Fibroblast of lung (primary cell): ENCODE measurements at regions not wholly inside any gene's neighbourhood (a gene's known extent, or its start where the extent isn't known, plus 50 kb on each side); places are given as distances from the start of the nearest gene placed in this dataset.

Experiments used
- DNase-seq, 2 donors: peaks; one replicate each; pipeline versions ENCODE4 v3.0.0 to v3.0.0-alpha.2; 2010; ENCODE audit warnings: low read depth in 2 of 2
- H2AFZ ChIP-seq: 2 replicates; pipeline ENCODE4 v1.5.1; 2012; ENCODE audit warnings: low read length, control low read depth, inconsistent platforms
- H3K27ac ChIP-seq: 2 replicates; pipeline ENCODE4 v1.5.1; 2011; ENCODE audit warnings: low read length, control low read depth; ENCODE audit not compliant: insufficient read depth
- H3K27me3 ChIP-seq: 2 replicates; pipeline ENCODE4 v1.5.1; 2011; ENCODE audit warnings: mild to moderate bottlenecking, low read length; ENCODE audit not compliant: control insufficient read depth, insufficient read depth
- H3K36me3 ChIP-seq: 2 replicates; pipeline ENCODE4 v1.5.1; 2011; ENCODE audit warnings: low read length; ENCODE audit not compliant: control insufficient read depth, insufficient read depth
- H3K4me1 ChIP-seq: 2 replicates; pipeline ENCODE4 v1.5.1; 2011; ENCODE audit warnings: low read length; ENCODE audit not compliant: control insufficient read depth, insufficient read depth; ENCODE audit errors: extremely low read depth
- H3K4me2 ChIP-seq: 2 replicates; pipeline ENCODE4 v1.5.1; 2011; ENCODE audit warnings: low read length, control low read depth; ENCODE audit not compliant: insufficient read depth; ENCODE audit errors: extremely low read depth
- H3K4me3 ChIP-seq, 4 experiments: fragments of 200-600 bp in 1 of 4; sonication (generic) in 1 of 4; replicated peaks in 1 of 4; 2 replicates each; pipeline ENCODE4 v1.5.1; 2011 to 2016; ENCODE audit warnings: low read length in 4 of 4, low read depth in 3 of 4, mild to moderate bottlenecking in 3 of 4, control low read depth in 2 of 4, inconsistent platforms in 1 of 4, mixed read lengths in 1 of 4; ENCODE audit not compliant: insufficient read depth in 1 of 4; ENCODE audit errors: control extremely low read depth in 1 of 4
- H3K79me2 ChIP-seq: 2 replicates; pipeline ENCODE4 v1.5.1; 2012; ENCODE audit warnings: mild to moderate bottlenecking, low read length, inconsistent platforms; ENCODE audit not compliant: control insufficient read depth, insufficient read depth
- H3K9ac ChIP-seq: 2 replicates; pipeline ENCODE4 v1.5.1; 2011; ENCODE audit warnings: mild to moderate bottlenecking, low read length, control low read depth; ENCODE audit not compliant: insufficient read depth
- H3K9me3 ChIP-seq: 2 replicates; pipeline ENCODE4 v1.5.1; 2012; ENCODE audit warnings: low read depth, low read length; ENCODE audit not compliant: control insufficient read depth, insufficient read depth
- H4K20me1 ChIP-seq: 2 replicates; pipeline ENCODE4 v1.5.1; 2011; ENCODE audit warnings: low read length; ENCODE audit not compliant: control insufficient read depth, insufficient read depth; ENCODE audit errors: extremely low read depth
- EZH2 ChIP-seq: IDR thresholded peaks from 2 replicates; pipeline ENCODE4 v1.5.1; 2012; ENCODE audit warnings: low read length, control low read depth, mild to moderate bottlenecking; ENCODE audit errors: missing control alignments
- TF ChIP-seq, protein P1 (sequence below), 2 donors: IDR thresholded peaks in 1 of 2; conservative IDR thresholded peaks in 1 of 2; 1 replicate in 1 of 2; 2 replicates in 1 of 2; pipeline ENCODE4 v1.5.1; 2011 to 2012; ENCODE audit warnings: low read length in 2 of 2, control low read depth in 1 of 2, inconsistent platforms in 1 of 2, low read depth in 1 of 2, mild to moderate bottlenecking in 1 of 2

DNA sequence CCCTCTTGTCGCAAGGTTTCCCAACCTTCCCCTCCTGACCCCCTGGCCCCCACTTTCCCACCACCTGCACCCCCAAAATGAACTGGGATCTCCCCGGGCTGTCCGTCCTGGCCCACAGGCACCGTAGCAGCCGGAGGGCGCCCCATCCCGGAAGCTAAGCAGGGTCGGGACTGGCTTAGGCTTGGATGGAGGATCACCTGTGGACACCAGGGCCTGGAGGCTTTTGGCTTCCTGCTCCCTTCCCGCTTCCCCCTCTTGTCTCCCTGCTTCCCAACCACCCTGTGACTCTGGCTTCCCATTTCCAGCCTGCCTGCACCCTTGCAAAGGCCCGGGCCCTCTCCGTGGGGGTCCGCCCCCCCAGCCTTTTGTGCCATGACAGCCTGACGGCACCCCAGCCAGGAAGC is 2291.3 kb downstream of the TP53TG3F start:
- Histone ChIP-seq H3K4me3 (no peak overlapping the region), H3K79me2 (no peaks in the 10 kb centered on the region), H3K9ac (no peak overlapping the region), H4K20me1 (no peaks in the 10 kb centered on the region), H3K4me1 (no peaks in the 10 kb centered on the region), H2AFZ (no peak overlapping the region), H3K27me3 (no peaks in the 10 kb centered on the region), H3K9me3 (no peaks in the 10 kb centered on the region), H3K36me3 (no peaks in the 10 kb centered on the region), H3K27ac (no peak overlapping the region), H3K4me2 (no peak overlapping the region)
- no peak for DNase-seq
- no peak for TF ChIP-seq EZH2
- TF ChIP-seq, protein P1, sequence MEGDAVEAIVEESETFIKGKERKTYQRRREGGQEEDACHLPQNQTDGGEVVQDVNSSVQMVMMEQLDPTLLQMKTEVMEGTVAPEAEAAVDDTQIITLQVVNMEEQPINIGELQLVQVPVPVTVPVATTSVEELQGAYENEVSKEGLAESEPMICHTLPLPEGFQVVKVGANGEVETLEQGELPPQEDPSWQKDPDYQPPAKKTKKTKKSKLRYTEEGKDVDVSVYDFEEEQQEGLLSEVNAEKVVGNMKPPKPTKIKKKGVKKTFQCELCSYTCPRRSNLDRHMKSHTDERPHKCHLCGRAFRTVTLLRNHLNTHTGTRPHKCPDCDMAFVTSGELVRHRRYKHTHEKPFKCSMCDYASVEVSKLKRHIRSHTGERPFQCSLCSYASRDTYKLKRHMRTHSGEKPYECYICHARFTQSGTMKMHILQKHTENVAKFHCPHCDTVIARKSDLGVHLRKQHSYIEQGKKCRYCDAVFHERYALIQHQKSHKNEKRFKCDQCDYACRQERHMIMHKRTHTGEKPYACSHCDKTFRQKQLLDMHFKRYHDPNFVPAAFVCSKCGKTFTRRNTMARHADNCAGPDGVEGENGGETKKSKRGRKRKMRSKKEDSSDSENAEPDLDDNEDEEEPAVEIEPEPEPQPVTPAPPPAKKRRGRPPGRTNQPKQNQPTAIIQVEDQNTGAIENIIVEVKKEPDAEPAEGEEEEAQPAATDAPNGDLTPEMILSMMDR (conservative IDR thresholded peaks at IDR 0.05 in 1 of 2, IDR thresholded peaks at IDR 0.05 in 1 of 2; ENCODE audit: low read depth in 1 of 2, low read length in 2 of 2) = no peak

DNA sequence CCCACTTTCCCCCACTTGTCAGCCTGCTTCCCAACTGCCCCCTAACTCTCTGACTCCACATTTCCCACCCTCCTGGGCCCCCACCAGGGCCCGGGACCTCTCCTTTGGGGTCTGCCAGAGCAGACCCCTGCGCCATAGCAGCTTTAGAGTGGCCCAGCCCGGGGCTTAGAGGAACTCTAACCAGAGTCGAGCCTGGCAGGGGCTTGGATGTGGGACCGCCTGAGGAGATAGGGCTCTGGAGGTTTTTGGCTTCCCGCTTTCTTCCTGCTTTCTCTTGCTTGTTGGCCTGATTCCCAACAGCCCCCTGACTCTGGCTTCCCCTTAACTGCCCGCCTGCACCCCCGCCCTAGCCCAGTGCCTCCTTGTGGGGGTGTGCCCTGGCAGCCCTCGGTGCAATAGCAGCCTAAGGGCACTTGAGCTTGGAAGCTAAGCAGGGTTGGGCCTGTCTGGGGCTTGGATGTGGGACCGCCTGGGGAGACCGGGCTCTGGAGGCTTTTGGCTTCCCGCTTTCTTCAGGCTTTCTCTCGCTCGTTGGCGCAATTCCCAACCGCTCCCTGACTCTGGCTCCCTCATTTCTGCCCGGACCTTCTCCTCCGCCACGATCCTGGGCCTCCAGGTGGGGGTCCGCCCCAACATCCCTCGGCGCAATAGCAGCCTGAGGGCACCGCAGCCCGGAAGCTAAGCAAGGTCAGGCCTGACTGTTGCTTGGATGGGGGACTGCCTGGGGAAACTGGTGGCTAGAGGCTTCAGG is 2292.0 kb downstream of the TP53TG3F start:
- Histone ChIP-seq H4K20me1 (no peaks in the 10 kb centered on the region), H3K9me3 (no peaks in the 10 kb centered on the region), H3K79me2 (no peaks in the 10 kb centered on the region), H3K4me1 (no peaks in the 10 kb centered on the region), H3K4me2 (no peak overlapping the region), H3K4me3 (no peak overlapping the region), H3K9ac (no peak overlapping the region), H2AFZ (no peak overlapping the region), H3K27ac (no peak overlapping the region), H3K36me3 (no peaks in the 10 kb centered on the region), H3K27me3 (no peaks in the 10 kb centered on the region)
- DNase-seq = no peak
- TF ChIP-seq, protein P1 (conservative IDR thresholded peaks at IDR 0.05 in 1 of 2, IDR thresholded peaks at IDR 0.05 in 1 of 2; ENCODE audit: low read depth in 1 of 2, low read length in 2 of 2) = no peak
- TF ChIP-seq EZH2 = no peak

DNA sequence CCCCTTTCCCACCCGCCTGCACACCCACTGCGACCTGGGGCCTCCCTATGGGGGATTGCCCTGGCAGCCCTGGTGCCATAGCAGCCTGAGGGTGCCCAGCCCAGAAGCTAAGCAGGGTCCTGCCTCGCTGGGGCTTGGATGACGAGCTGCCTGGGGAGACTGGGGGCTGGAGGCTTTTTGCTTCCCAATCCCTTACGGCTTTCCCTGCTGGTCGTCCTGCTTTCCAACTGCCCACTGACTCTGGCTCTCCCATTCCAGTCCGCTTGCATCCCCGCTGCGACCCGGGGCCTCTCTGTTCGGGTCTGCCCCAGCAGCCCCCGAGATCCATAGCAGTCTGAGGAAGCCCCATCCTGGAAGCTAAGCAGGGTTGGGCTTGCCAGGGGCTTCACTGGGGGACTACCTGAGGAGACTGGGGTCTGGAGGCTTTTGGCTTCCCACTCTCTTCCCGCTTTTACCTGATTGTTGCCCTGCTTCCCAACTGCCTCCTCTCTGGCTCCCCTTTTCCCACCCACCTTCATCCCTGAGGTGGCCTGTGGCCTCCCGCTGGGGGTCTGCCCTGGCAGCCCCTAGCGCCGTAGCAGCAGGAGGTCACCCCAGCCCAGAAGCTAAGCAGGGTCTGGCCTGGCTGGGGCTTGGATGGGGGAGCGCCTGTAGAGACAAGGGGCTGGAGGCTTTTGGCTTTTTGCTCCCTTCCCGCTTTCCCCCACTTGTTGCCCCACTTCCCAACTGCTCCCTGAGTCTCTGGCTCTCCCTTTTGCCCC is 2292.8 kb downstream of the TP53TG3F start:
- no peak for DNase-seq
- no peak overlapping the region for H3K4me3 ChIP-seq
- no peaks in the 10 kb centered on the region for H4K20me1 ChIP-seq
- H3K9me3 ChIP-seq = no peaks in the 10 kb centered on the region
- no peaks in the 10 kb centered on the region for H3K27me3 ChIP-seq
- TF ChIP-seq, protein P1 (conservative IDR thresholded peaks at IDR 0.05 in 1 of 2, IDR thresholded peaks at IDR 0.05 in 1 of 2; ENCODE audit: low read depth in 1 of 2, low read length in 2 of 2) = no peak
- no peak for TF ChIP-seq EZH2
- no peak overlapping the region for H3K27ac ChIP-seq
- H3K79me2 ChIP-seq = no peaks in the 10 kb centered on the region
- no peak overlapping the region for H3K4me2 ChIP-seq
- H2AFZ ChIP-seq = no peak overlapping the region
- no peaks in the 10 kb centered on the region for H3K36me3 ChIP-seq
- no peak overlapping the region for H3K9ac ChIP-seq
- H3K4me1 ChIP-seq = no peaks in the 10 kb centered on the region
